ENCODE measurements at regions not wholly inside any gene's neighbourhood (a gene's known extent, or its start where the extent isn't known, plus 50 kb on each side); places are given as distances from the start of the nearest gene placed in this dataset.

- H3K4me1 ChIP-seq (replicated peaks in 1 of 2; ENCODE audit: control insufficient read depth in 2 of 2, insufficient read depth in 2 of 2, low read length in 2 of 2) = no peaks in the 10 kb centered on the region
- H3K9me3 ChIP-seq (replicated peaks; ENCODE audit: control insufficient read depth, insufficient read depth, low read depth, low read length) = no peaks in the 10 kb centered on the region
- H3K79me2 ChIP-seq (ENCODE audit: control insufficient read depth, insufficient read depth, low read length) = no peaks in the 10 kb centered on the region
- DNase-seq (ENCODE audit: extremely low read depth in 1 of 4, low spot score in 3 of 4) (no peak), ATAC-seq (no peak), FAIRE-seq (no peak)
- no peaks in the 10 kb centered on the region for H3K9me1 ChIP-seq (ENCODE audit: control insufficient read depth, insufficient read depth, low read length)
- no peak overlapping the region for H3K4me3 ChIP-seq
- H3K27ac ChIP-seq (ENCODE audit: extremely low read depth, low read depth, low read length) = no peak overlapping the region
- intact Hi-C loops (cut with micrococcal nuclease) (no loop called here), in situ Hi-C loops (cut with MboI) (no loop called here)
- H3K9ac ChIP-seq (ENCODE audit: insufficient read depth in 1 of 2, low read depth in 2 of 2, low read length in 2 of 2) = no peak overlapping the region
- WGBS (ENCODE audit: insufficient coverage, low coverage, missing lambda C conversion rate) = 9% methylated on average over 4 of the region's 4 CpGs
- no peaks in the 10 kb centered on the region for H3K36me3 ChIP-seq (ENCODE audit: control insufficient read depth, insufficient read depth, low read length)
- no peak overlapping the region for H3K4me2 ChIP-seq (ENCODE audit: insufficient read depth, low read length)
- TF ChIP-seq DACH1 (IDR thresholded peaks at IDR 0.05; ENCODE audit: partially characterized antibody) = no peak
- TF ChIP-seq RAD21 (CRISPR knock-in tag; conservative IDR thresholded peaks at IDR 0.05 in 1 of 2, IDR thresholded peaks at IDR 0.05 in 1 of 2) = no peak
- TF ChIP-seq RB1 (IDR thresholded peaks at IDR 0.05; ENCODE audit: low read depth) = no peak
- no peak for TF ChIP-seq NRF1 (conservative IDR thresholded peaks at IDR 0.05 in 1 of 2, IDR thresholded peaks at IDR 0.05 in 1 of 2)
- TF ChIP-seq MITF (IDR thresholded peaks at IDR 0.05) = no peak
- TF ChIP-seq HNRNPH1 (optimal IDR thresholded peaks at IDR 0.05; ENCODE audit: low read depth, low read length) = no peak
- TF ChIP-seq YY1 (IDR thresholded peaks at IDR 0.05; ENCODE audit: borderline replicate concordance in 1 of 3, control insufficient read depth in 1 of 3, extremely low read depth in 1 of 3, insufficient read depth in 3 of 3, insufficient read length in 1 of 3, insufficient replicate concordance in 2 of 3, low read depth in 1 of 3, low read length in 2 of 3) = no peak
- TF ChIP-seq XRCC5 (IDR thresholded peaks at IDR 0.05; ENCODE audit: low read depth, low read length) = no peak
- TF ChIP-seq BACH1 (tag; IDR thresholded peaks at IDR 0.05) = no peak
- TF ChIP-seq USF1 (CRISPR knock-in tag; IDR thresholded peaks at IDR 0.05) = no peak
- no peak for TF ChIP-seq VEZF1 (CRISPR knock-in tag; IDR thresholded peaks at IDR 0.05)
- no peak for TF ChIP-seq KLF10 (CRISPR knock-in tag; IDR thresholded peaks at IDR 0.05)
- TF ChIP-seq ZNF253 (CRISPR knock-in tag; conservative IDR thresholded peaks at IDR 0.05) = no peak
- H4K20me1 ChIP-seq (replicated peaks; ENCODE audit: control insufficient read depth, insufficient read depth, low read length) = no peaks in the 10 kb centered on the region
- H3K27me3 ChIP-seq (ENCODE audit: control insufficient read depth in 2 of 2, insufficient read depth in 2 of 2, low read length in 2 of 2) = peaks cover 0 to 25% of the 10 kb centered on the region in 2 experiments; a peak in 3 of 5 replicates
- ChIA-PET POLR2A (no interaction called here), CTCF (ENCODE audit: low intra/inter-chr PET ratio) (no interaction called here)
- no TSS peak for BruUV-seq (replicated peaks)
- no peak overlapping the region for H2AFZ ChIP-seq (ENCODE audit: low read depth, low read length)
Observed at GRCh38 chr1:59033761-59034160, 249.9 kb upstream of the JUN start.
